GM12892 (cell line): ENCODE measurements at regions not wholly inside any gene's neighbourhood (a gene's known extent, or its start where the extent isn't known, plus 50 kb on each side); places are given as distances from the start of the nearest gene placed in this dataset.

Experiments used
- POLR2A ChIP-seq: IDR thresholded peaks from 2 replicates; pipeline ENCODE4 v1.6.1; 2011; ENCODE audit warnings: low read depth, low read length, control low read depth
- POLR2AphosphoS5 ChIP-seq: IDR thresholded peaks from 2 replicates; pipeline ENCODE4 v1.6.1; 2011; ENCODE audit warnings: low read depth, low read length, control low read depth

- TF ChIP-seq POLR2A, result no peak
- TF ChIP-seq POLR2AphosphoS5, result no peak
Observed at GRCh38 chr2:100627330-100628300, 64.8 kb downstream of the PDCL3 start.
